Gastrocnemius medialis (tissue), 4 donors: ENCODE measurements at regions not wholly inside any gene's neighbourhood (a gene's known extent, or its start where the extent isn't known, plus 50 kb on each side); places are given as distances from the start of the nearest gene placed in this dataset.

Experiments used
- ATAC-seq, 2 donors: fragments of 150-250 bp; one replicate each; pipeline ENCODE4 v1.9.1; 2016
- DNase-seq, 2 donors: peaks; one replicate each; pipeline ENCODE4 v3.0.0-alpha.2; 2019
- H3K27ac ChIP-seq, 4 donors: fragments of 200-600 bp; sonication (generic); 1 replicate in 1 of 4; 2 replicates in 3 of 4; pipeline ENCODE4 v1.5.1; 2016 to 2018; ENCODE audit warnings: mild to moderate bottlenecking in 2 of 4, moderate library complexity in 1 of 4
- H3K27me3 ChIP-seq, 3 donors: fragments of 200-600 bp; sonication (generic) in 2 of 3; 1 replicate in 1 of 3; 2 replicates in 2 of 3; pipeline versions ENCODE4 v1.5.1 to v1.6.0; 2016 to 2019; ENCODE audit warnings: mild to moderate bottlenecking in 1 of 3, moderate library complexity in 1 of 3
- H3K36me3 ChIP-seq, 2 donors: fragments of 200-600 bp; sonication (generic) in 1 of 2; one replicate each; pipeline ENCODE4 v1.5.1; 2017 to 2018
- H3K4me1 ChIP-seq, 2 donors: fragments of 200-600 bp; sonication (generic) in 1 of 2; one replicate each; pipeline ENCODE4 v1.5.1; 2016 to 2017; ENCODE audit warnings: mild to moderate bottlenecking in 2 of 2
- H3K4me3 ChIP-seq, 4 donors: fragments of 200-600 bp; sonication (generic) in 3 of 4; 1 replicate in 1 of 4; 2 replicates in 3 of 4; pipeline ENCODE4 v1.5.1; 2016 to 2019; ENCODE audit warnings: mild to moderate bottlenecking in 2 of 4
- H3K9me3 ChIP-seq, 3 donors: fragments of 200-600 bp; sonication (generic) in 2 of 3; 1 replicate in 1 of 3; 2 replicates in 2 of 3; pipeline ENCODE4 v1.5.1; 2016 to 2019
- CTCF ChIP-seq, 5 experiments: fragments of 450-650 bp in 3 of 5; fragments of 200-600 bp in 2 of 5; sonication (generic) in 2 of 5; IDR thresholded peaks in 4 of 5; conservative IDR thresholded peaks in 1 of 5; 1 replicate in 4 of 5; 2 replicates in 1 of 5; pipeline ENCODE4 v1.5.1; 2016 to 2019; ENCODE audit warnings: antibody characterized with exemption in 5 of 5, mild to moderate bottlenecking in 3 of 5, moderate library complexity in 3 of 5
- POLR2A ChIP-seq, 2 donors: fragments of 450-650 bp; IDR thresholded peaks; one replicate each; pipeline ENCODE4 v1.6.1; 2017; ENCODE audit warnings: antibody characterized with exemption in 2 of 2, mild to moderate bottlenecking in 2 of 2, moderate library complexity in 2 of 2
- in situ Hi-C, 4 donors: fragments of 200-750 bp; cut with MboI; loops; one replicate each; pipeline versions ENCODE4 v1.15.0 to v1.8.0; 2017; ENCODE audit warnings: low sequenced_read_pairs in 4 of 4
- intact Hi-C: fragments of 100-400 bp; cut with DNase I; formaldehyde crosslinking; loops from one replicate; pipeline ENCODE4 v1.15.1; 2023; ENCODE audit warnings: low total_unique reads

- TF ChIP-seq POLR2A (IDR thresholded peaks at IDR 0.05) (no peak), CTCF (IDR thresholded peaks at IDR 0.05 in 4 of 5, conservative IDR thresholded peaks at IDR 0.05 in 1 of 5) (peak; percentile 31 to 68 (median 48))
- Histone ChIP-seq H3K9me3 (no peaks in the 10 kb centered on the region), H3K4me3 (no peak overlapping the region), H3K27ac (no peak overlapping the region), H3K27me3 (no peaks in the 10 kb centered on the region), H3K4me1 (no peaks in the 10 kb centered on the region), H3K36me3 (peaks cover 0 to 14% of the 10 kb centered on the region in 2 donors)
- ATAC-seq: peak in 1 of 2 donors; percentile 78
- intact Hi-C loops (loop anchor here (10.0 kb wide), 1 partner anchor 344 kb away; no protein-coding TSS in a partner anchor), in situ Hi-C loops (loop anchor here in 2 of 4 donors (25.0 kb wide), 1 partner anchor 361 kb away; no protein-coding TSS in a partner anchor)
- no peak for DNase-seq
Measured at GRCh38 chr7:112898432-112899290, 108.5 kb upstream of the TMEM168 start.

GRCh38 chr7:112897839-112898431 lies 107.7 kb upstream of the TMEM168 start:
- no peaks in the 10 kb centered on the region for H3K27me3 ChIP-seq
- ATAC-seq: no peak
- in situ Hi-C loops: loop anchor here in 2 of 4 donors (25.0 kb wide), 1 partner anchor 361 kb away; no protein-coding TSS in a partner anchor
- H3K9me3 ChIP-seq: no peaks in the 10 kb centered on the region
- H3K36me3 ChIP-seq: peaks cover 0 to 16% of the 10 kb centered on the region in 2 donors
- H3K4me1 ChIP-seq: no peaks in the 10 kb centered on the region
- no peak for TF ChIP-seq POLR2A (IDR thresholded peaks at IDR 0.05)
- no peak for TF ChIP-seq CTCF (IDR thresholded peaks at IDR 0.05 in 4 of 5, conservative IDR thresholded peaks at IDR 0.05 in 1 of 5)
- intact Hi-C loops: loop anchor here (10.0 kb wide), 1 partner anchor 343 kb away; no protein-coding TSS in a partner anchor
- no peak overlapping the region for H3K27ac ChIP-seq
- H3K4me3 ChIP-seq: no peak overlapping the region
- no peak for DNase-seq

- TF ChIP-seq POLR2A (IDR thresholded peaks at IDR 0.05) (no peak), CTCF (IDR thresholded peaks at IDR 0.05 in 4 of 5, conservative IDR thresholded peaks at IDR 0.05 in 1 of 5) (no peak)
- H3K27me3 ChIP-seq: no peaks in the 10 kb centered on the region
- H3K4me3 ChIP-seq: no peak overlapping the region
- H3K9me3 ChIP-seq: no peaks in the 10 kb centered on the region
- peaks cover 0 to 19% of the 10 kb centered on the region in 2 donors for H3K36me3 ChIP-seq
- in situ Hi-C loops: loop anchor here in 2 of 4 donors (25.0 kb wide), 1 partner anchor 359 kb away; no protein-coding TSS in a partner anchor
- intact Hi-C loops: loop anchor here (10.0 kb wide), 1 partner anchor 341 kb away; no protein-coding TSS in a partner anchor
- no peaks in the 10 kb centered on the region for H3K4me1 ChIP-seq
- H3K27ac ChIP-seq: no peak overlapping the region
- DNase-seq: no peak
- no peak for ATAC-seq
Measured at GRCh38 chr7:112896026-112896601, 105.9 kb upstream of the TMEM168 start.

GRCh38 chr7:112892263-112892662 lies 102.1 kb upstream of the TMEM168 start:
- no peak overlapping the region for H3K4me3 ChIP-seq
- H3K36me3 ChIP-seq: peaks cover 0 to 19% of the 10 kb centered on the region in 2 donors
- ATAC-seq (no peak), DNase-seq (no peak)
- no peaks in the 10 kb centered on the region for H3K27me3 ChIP-seq
- no peak overlapping the region for H3K27ac ChIP-seq
- in situ Hi-C loops (loop anchor here in 2 of 4 donors (25.0 kb wide), 1 partner anchor 355 kb away; no protein-coding TSS in a partner anchor), intact Hi-C loops (loop anchor here (10.0 kb wide), 1 partner anchor 337 kb away; no protein-coding TSS in a partner anchor)
- no peaks in the 10 kb centered on the region for H3K4me1 ChIP-seq
- no peak for TF ChIP-seq POLR2A (IDR thresholded peaks at IDR 0.05)
- no peak for TF ChIP-seq CTCF (IDR thresholded peaks at IDR 0.05 in 4 of 5, conservative IDR thresholded peaks at IDR 0.05 in 1 of 5)
- no peaks in the 10 kb centered on the region for H3K9me3 ChIP-seq
